ENCODE measurements at regions not wholly inside any gene's neighbourhood (a gene's known extent, or its start where the extent isn't known, plus 50 kb on each side); places are given as distances from the start of the nearest gene placed in this dataset.

DNA sequence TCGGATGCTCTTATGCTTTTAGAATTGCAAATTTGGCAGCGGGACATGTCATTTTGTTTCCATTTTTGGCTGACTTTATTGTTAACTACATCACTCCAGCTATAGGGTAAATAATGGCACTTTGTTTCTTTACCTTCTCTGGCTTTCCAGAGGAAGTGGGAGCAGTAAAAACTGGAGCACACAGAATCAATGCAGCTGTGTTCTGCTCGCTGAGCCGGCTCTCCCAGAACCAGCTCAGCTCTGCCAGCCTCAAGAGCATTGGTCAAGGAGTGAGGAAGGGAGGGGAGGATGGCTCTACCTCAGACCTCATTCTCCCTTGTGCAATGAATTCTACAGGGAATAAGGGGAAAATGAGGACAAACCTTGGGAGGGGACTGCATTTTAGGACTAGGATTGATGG is 50.5 kb upstream of the SPATA13 start:
- TF ChIP-seq POLR2A (IDR thresholded peaks at IDR 0.05; ENCODE audit: low read depth, low read length) (no peak), CTCF (IDR thresholded peaks at IDR 0.05; ENCODE audit: extremely low read depth in 1 of 2, insufficient read depth in 1 of 2, low read depth in 1 of 2, low read length in 2 of 2) (no peak)

Data from endothelial cell of umbilical vein (primary cell).